ENCODE measurements at regions not wholly inside any gene's neighbourhood (a gene's known extent, or its start where the extent isn't known, plus 50 kb on each side); places are given as distances from the start of the nearest gene placed in this dataset.
"Not testable (repeated sequence)": the region's sequence is repeated elsewhere in the genome, so short reads cannot be mapped to it uniquely, and the experiment has no call there.

- intact Hi-C loops (cut with micrococcal nuclease): loop anchor here (1.0 kb wide), 1 partner anchor 11 kb away; no protein-coding TSS in a partner anchor
Observed at GRCh38 chr9:89690334-89690912, 85.6 kb downstream of the GADD45G start.

GRCh38 chr9:89695441-89695891 lies 90.7 kb downstream of the GADD45G start:
- intact Hi-C loops (cut with micrococcal nuclease): no loop called here

GRCh38 chr9:89695979-89696378 lies 91.2 kb downstream of the GADD45G start:
- intact Hi-C loops (cut with micrococcal nuclease): not testable (repeated sequence)

GRCh38 chr9:89696780-89697179 lies 92.0 kb downstream of the GADD45G start:
- intact Hi-C loops (cut with micrococcal nuclease): no loop called here

- intact Hi-C loops (cut with micrococcal nuclease): no loop called here
Observed at GRCh38 chr9:89697553-89697952, 92.7 kb downstream of the GADD45G start.

- intact Hi-C loops (cut with micrococcal nuclease): no loop called here
Observed at GRCh38 chr9:89698411-89699005, 93.7 kb downstream of the GADD45G start.

GRCh38 chr9:89699646-89700045 lies 94.8 kb downstream of the GADD45G start:
- intact Hi-C loops (cut with micrococcal nuclease): loop anchor here (2.0 to 5.0 kb wide), 3 partner anchors 129 to 381 kb away; partner anchors contain the start of gene SECISBP2

- intact Hi-C loops (cut with micrococcal nuclease): loop anchor here (1.0 to 5.0 kb wide), 13 partner anchors 9 to 401 kb away; partner anchors contain the start of gene SECISBP2
Observed at GRCh38 chr9:89701221-89701798, 96.5 kb downstream of the GADD45G start.

GRCh38 chr9:89702401-89702800 lies 97.6 kb downstream of the GADD45G start:
- intact Hi-C loops (cut with micrococcal nuclease): loop anchor here (5.0 kb wide), 1 partner anchor 180 kb away; no protein-coding TSS in a partner anchor

GRCh38 chr9:89705651-89706050 lies 100.8 kb downstream of the GADD45G start:
- intact Hi-C loops (cut with micrococcal nuclease): loop anchor here (1.0 kb wide), 1 partner anchor 10 kb away; no protein-coding TSS in a partner anchor

- intact Hi-C loops (cut with micrococcal nuclease): loop anchor here (1.0 kb wide), 1 partner anchor 9 kb away; no protein-coding TSS in a partner anchor
Observed at GRCh38 chr9:89706086-89706485, 101.3 kb downstream of the GADD45G start.

- intact Hi-C loops (cut with micrococcal nuclease): loop anchor here (1.0 kb wide), 1 partner anchor 9 kb away; no protein-coding TSS in a partner anchor
Observed at GRCh38 chr9:89706731-89707191, 101.9 kb downstream of the GADD45G start.

GRCh38 chr9:89710697-89711096 lies 105.9 kb downstream of the GADD45G start:
- intact Hi-C loops (cut with micrococcal nuclease): loop anchor here (1.0 kb wide), 1 partner anchor 9 kb away; no protein-coding TSS in a partner anchor

- intact Hi-C loops (cut with micrococcal nuclease): no loop called here
Observed at GRCh38 chr9:89711866-89712265, 107.1 kb downstream of the GADD45G start.

GRCh38 chr9:89712283-89712682 lies 107.5 kb downstream of the GADD45G start:
- intact Hi-C loops (cut with micrococcal nuclease): no loop called here

- intact Hi-C loops (cut with micrococcal nuclease): no loop called here
Observed at GRCh38 chr9:89714321-89714720, 109.5 kb downstream of the GADD45G start.

GRCh38 chr9:89715318-89715858 lies 110.6 kb downstream of the GADD45G start:
- intact Hi-C loops (cut with micrococcal nuclease): loop anchor here (1.0 kb wide), 2 partner anchors 9 to 14 kb away; no protein-coding TSS in a partner anchor

- intact Hi-C loops (cut with micrococcal nuclease): loop anchor here (1.0 kb wide), 2 partner anchors 10 to 15 kb away; no protein-coding TSS in a partner anchor
Observed at GRCh38 chr9:89715881-89716280, 111.1 kb downstream of the GADD45G start.

GRCh38 chr9:89716559-89716958 lies 111.7 kb downstream of the GADD45G start:
- intact Hi-C loops (cut with micrococcal nuclease): no loop called here

- intact Hi-C loops (cut with micrococcal nuclease): no loop called here
Observed at GRCh38 chr9:89718176-89718575, 113.4 kb downstream of the GADD45G start.

- intact Hi-C loops (cut with micrococcal nuclease): no loop called here
Observed at GRCh38 chr9:89718651-89719050, 113.8 kb downstream of the GADD45G start.

- intact Hi-C loops (cut with micrococcal nuclease): no loop called here
Observed at GRCh38 chr9:89719202-89719601, 114.4 kb downstream of the GADD45G start.
